ENCODE measurements at regions not wholly inside any gene's neighbourhood (a gene's known extent, or its start where the extent isn't known, plus 50 kb on each side); places are given as distances from the start of the nearest gene placed in this dataset.

DNA sequence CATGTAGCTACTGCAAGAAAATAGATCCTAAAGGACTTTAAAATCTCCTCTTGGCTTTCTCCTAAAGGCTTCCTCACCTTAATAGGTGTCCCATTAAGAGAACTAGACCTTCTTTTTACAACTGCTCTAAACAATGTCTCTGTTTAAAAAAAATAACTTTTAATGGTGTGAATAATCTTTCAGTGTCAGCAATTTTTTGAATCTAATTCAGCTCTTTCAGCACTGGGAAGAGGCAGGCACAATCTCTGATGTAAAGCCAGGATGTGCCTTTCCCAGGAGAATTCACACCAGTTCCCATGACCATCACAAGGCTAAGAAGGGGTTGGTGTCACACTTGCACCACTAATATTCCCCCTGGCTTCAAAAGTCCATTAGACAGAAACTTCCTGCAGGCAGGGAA lies 254.6 kb downstream of the XPNPEP1 start (continued):
- TF ChIP-seq, protein P1, sequence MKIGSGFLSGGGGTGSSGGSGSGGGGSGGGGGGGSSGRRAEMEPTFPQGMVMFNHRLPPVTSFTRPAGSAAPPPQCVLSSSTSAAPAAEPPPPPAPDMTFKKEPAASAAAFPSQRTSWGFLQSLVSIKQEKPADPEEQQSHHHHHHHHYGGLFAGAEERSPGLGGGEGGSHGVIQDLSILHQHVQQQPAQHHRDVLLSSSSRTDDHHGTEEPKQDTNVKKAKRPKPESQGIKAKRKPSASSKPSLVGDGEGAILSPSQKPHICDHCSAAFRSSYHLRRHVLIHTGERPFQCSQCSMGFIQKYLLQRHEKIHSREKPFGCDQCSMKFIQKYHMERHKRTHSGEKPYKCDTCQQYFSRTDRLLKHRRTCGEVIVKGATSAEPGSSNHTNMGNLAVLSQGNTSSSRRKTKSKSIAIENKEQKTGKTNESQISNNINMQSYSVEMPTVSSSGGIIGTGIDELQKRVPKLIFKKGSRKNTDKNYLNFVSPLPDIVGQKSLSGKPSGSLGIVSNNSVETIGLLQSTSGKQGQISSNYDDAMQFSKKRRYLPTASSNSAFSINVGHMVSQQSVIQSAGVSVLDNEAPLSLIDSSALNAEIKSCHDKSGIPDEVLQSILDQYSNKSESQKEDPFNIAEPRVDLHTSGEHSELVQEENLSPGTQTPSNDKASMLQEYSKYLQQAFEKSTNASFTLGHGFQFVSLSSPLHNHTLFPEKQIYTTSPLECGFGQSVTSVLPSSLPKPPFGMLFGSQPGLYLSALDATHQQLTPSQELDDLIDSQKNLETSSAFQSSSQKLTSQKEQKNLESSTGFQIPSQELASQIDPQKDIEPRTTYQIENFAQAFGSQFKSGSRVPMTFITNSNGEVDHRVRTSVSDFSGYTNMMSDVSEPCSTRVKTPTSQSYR (CRISPR knock-in tag; IDR thresholded peaks at IDR 0.05) = no peak
- TF ChIP-seq NFYB (CRISPR knock-in tag; conservative IDR thresholded peaks at IDR 0.05; ENCODE audit: low read depth) (no peak), ZNF396 (CRISPR knock-in tag; IDR thresholded peaks at IDR 0.05; ENCODE audit: borderline replicate concordance) (no peak), PRRX2 (CRISPR knock-in tag; IDR thresholded peaks at IDR 0.05) (no peak), FOXJ3 (CRISPR knock-in tag; IDR thresholded peaks at IDR 0.05; ENCODE audit: borderline replicate concordance) (no peak), EMX1 (CRISPR knock-in tag; IDR thresholded peaks at IDR 0.05) (no peak), OVOL2 (CRISPR knock-in tag; IDR thresholded peaks at IDR 0.05; ENCODE audit: borderline replicate concordance) (no peak), JUN (CRISPR knock-in tag; IDR thresholded peaks at IDR 0.05) (no peak), ZNF263 (CRISPR knock-in tag; IDR thresholded peaks at IDR 0.05; ENCODE audit: low read depth) (no peak), SOX15 (CRISPR knock-in tag; IDR thresholded peaks at IDR 0.05) (no peak), TEAD4 (CRISPR knock-in tag; IDR thresholded peaks at IDR 0.05) (no peak), ETV6 (CRISPR knock-in tag; IDR thresholded peaks at IDR 0.05) (no peak)
- TF ChIP-seq, protein P2, sequence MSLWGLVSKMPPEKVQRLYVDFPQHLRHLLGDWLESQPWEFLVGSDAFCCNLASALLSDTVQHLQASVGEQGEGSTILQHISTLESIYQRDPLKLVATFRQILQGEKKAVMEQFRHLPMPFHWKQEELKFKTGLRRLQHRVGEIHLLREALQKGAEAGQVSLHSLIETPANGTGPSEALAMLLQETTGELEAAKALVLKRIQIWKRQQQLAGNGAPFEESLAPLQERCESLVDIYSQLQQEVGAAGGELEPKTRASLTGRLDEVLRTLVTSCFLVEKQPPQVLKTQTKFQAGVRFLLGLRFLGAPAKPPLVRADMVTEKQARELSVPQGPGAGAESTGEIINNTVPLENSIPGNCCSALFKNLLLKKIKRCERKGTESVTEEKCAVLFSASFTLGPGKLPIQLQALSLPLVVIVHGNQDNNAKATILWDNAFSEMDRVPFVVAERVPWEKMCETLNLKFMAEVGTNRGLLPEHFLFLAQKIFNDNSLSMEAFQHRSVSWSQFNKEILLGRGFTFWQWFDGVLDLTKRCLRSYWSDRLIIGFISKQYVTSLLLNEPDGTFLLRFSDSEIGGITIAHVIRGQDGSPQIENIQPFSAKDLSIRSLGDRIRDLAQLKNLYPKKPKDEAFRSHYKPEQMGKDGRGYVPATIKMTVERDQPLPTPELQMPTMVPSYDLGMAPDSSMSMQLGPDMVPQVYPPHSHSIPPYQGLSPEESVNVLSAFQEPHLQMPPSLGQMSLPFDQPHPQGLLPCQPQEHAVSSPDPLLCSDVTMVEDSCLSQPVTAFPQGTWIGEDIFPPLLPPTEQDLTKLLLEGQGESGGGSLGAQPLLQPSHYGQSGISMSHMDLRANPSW (CRISPR knock-in tag; conservative IDR thresholded peaks at IDR 0.05; ENCODE audit: low read depth) = no peak
- TF ChIP-seq, protein P3, sequence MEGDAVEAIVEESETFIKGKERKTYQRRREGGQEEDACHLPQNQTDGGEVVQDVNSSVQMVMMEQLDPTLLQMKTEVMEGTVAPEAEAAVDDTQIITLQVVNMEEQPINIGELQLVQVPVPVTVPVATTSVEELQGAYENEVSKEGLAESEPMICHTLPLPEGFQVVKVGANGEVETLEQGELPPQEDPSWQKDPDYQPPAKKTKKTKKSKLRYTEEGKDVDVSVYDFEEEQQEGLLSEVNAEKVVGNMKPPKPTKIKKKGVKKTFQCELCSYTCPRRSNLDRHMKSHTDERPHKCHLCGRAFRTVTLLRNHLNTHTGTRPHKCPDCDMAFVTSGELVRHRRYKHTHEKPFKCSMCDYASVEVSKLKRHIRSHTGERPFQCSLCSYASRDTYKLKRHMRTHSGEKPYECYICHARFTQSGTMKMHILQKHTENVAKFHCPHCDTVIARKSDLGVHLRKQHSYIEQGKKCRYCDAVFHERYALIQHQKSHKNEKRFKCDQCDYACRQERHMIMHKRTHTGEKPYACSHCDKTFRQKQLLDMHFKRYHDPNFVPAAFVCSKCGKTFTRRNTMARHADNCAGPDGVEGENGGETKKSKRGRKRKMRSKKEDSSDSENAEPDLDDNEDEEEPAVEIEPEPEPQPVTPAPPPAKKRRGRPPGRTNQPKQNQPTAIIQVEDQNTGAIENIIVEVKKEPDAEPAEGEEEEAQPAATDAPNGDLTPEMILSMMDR (IDR thresholded peaks at IDR 0.05) = no peak
- TF ChIP-seq, protein P4, sequence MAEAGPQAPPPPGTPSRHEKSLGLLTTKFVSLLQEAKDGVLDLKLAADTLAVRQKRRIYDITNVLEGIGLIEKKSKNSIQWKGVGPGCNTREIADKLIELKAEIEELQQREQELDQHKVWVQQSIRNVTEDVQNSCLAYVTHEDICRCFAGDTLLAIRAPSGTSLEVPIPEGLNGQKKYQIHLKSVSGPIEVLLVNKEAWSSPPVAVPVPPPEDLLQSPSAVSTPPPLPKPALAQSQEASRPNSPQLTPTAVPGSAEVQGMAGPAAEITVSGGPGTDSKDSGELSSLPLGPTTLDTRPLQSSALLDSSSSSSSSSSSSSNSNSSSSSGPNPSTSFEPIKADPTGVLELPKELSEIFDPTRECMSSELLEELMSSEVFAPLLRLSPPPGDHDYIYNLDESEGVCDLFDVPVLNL (CRISPR knock-in tag; IDR thresholded peaks at IDR 0.05; ENCODE audit: borderline replicate concordance, low read depth) = no peak
- TF ChIP-seq, protein P5, sequence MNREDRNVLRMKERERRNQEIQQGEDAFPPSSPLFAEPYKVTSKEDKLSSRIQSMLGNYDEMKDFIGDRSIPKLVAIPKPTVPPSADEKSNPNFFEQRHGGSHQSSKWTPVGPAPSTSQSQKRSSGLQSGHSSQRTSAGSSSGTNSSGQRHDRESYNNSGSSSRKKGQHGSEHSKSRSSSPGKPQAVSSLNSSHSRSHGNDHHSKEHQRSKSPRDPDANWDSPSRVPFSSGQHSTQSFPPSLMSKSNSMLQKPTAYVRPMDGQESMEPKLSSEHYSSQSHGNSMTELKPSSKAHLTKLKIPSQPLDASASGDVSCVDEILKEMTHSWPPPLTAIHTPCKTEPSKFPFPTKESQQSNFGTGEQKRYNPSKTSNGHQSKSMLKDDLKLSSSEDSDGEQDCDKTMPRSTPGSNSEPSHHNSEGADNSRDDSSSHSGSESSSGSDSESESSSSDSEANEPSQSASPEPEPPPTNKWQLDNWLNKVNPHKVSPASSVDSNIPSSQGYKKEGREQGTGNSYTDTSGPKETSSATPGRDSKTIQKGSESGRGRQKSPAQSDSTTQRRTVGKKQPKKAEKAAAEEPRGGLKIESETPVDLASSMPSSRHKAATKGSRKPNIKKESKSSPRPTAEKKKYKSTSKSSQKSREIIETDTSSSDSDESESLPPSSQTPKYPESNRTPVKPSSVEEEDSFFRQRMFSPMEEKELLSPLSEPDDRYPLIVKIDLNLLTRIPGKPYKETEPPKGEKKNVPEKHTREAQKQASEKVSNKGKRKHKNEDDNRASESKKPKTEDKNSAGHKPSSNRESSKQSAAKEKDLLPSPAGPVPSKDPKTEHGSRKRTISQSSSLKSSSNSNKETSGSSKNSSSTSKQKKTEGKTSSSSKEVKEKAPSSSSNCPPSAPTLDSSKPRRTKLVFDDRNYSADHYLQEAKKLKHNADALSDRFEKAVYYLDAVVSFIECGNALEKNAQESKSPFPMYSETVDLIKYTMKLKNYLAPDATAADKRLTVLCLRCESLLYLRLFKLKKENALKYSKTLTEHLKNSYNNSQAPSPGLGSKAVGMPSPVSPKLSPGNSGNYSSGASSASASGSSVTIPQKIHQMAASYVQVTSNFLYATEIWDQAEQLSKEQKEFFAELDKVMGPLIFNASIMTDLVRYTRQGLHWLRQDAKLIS (CRISPR knock-in tag; IDR thresholded peaks at IDR 0.05; ENCODE audit: borderline replicate concordance) = no peak
- TF ChIP-seq, protein P6, sequence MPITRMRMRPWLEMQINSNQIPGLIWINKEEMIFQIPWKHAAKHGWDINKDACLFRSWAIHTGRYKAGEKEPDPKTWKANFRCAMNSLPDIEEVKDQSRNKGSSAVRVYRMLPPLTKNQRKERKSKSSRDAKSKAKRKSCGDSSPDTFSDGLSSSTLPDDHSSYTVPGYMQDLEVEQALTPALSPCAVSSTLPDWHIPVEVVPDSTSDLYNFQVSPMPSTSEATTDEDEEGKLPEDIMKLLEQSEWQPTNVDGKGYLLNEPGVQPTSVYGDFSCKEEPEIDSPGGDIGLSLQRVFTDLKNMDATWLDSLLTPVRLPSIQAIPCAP (CRISPR knock-in tag; IDR thresholded peaks at IDR 0.05) = no peak

Measured in WTC11 (cell line).